ENCODE measurements at regions not wholly inside any gene's neighbourhood (a gene's known extent, or its start where the extent isn't known, plus 50 kb on each side); places are given as distances from the start of the nearest gene placed in this dataset.

GRCh38 chr3:144185276-144185675 is 213.7 kb downstream of the DIPK2A start:
- TF ChIP-seq CTCF (conservative IDR thresholded peaks at IDR 0.05; ENCODE audit: low read length) = no peak
- H3K4me3 ChIP-seq (ENCODE audit: low read length) = no peak overlapping the region

GRCh38 chr3:144187531-144188210 is 216.0 kb downstream of the DIPK2A start:
- H3K4me3 ChIP-seq (ENCODE audit: low read length) = no peak overlapping the region
- peak; percentile 45 for DNase-seq (ENCODE audit: low read depth)

More at GRCh38 chr3:144185276-144185675, 213.7 kb downstream of the DIPK2A start:
- DNase-seq (ENCODE audit: low read depth) = no peak

GRCh38 chr3:144189044-144189443 is 217.4 kb downstream of the DIPK2A start:
- DNase-seq (ENCODE audit: low read depth) = peak; percentile 8
- no peak for TF ChIP-seq CTCF (conservative IDR thresholded peaks at IDR 0.05; ENCODE audit: low read length)
- H3K4me3 ChIP-seq (ENCODE audit: low read length) = no peak overlapping the region

More at GRCh38 chr3:144187531-144188210, 216.0 kb downstream of the DIPK2A start:
- TF ChIP-seq CTCF (conservative IDR thresholded peaks at IDR 0.05; ENCODE audit: low read length) = no peak

- no peak for DNase-seq (ENCODE audit: low read depth)
- no peak for TF ChIP-seq CTCF (conservative IDR thresholded peaks at IDR 0.05; ENCODE audit: low read length)
- H3K4me3 ChIP-seq (ENCODE audit: low read length) = no peak overlapping the region
Observed at GRCh38 chr3:144197116-144197515, 225.5 kb downstream of the DIPK2A start.

- no peak for TF ChIP-seq CTCF (conservative IDR thresholded peaks at IDR 0.05; ENCODE audit: low read length)
- H3K4me3 ChIP-seq (ENCODE audit: low read length) = no peak overlapping the region
- DNase-seq (ENCODE audit: low read depth) = no peak
Observed at GRCh38 chr3:144197582-144197981, 226.0 kb downstream of the DIPK2A start.

GRCh38 chr3:144200004-144200403 is 228.4 kb downstream of the DIPK2A start:
- no peak for TF ChIP-seq CTCF (conservative IDR thresholded peaks at IDR 0.05; ENCODE audit: low read length)
- no peak overlapping the region for H3K4me3 ChIP-seq (ENCODE audit: low read length)
- no peak for DNase-seq (ENCODE audit: low read depth)

GRCh38 chr3:144200466-144200865 is 228.8 kb downstream of the DIPK2A start:
- no peak for TF ChIP-seq CTCF (conservative IDR thresholded peaks at IDR 0.05; ENCODE audit: low read length)
- H3K4me3 ChIP-seq (ENCODE audit: low read length) = no peak overlapping the region
- no peak for DNase-seq (ENCODE audit: low read depth)
